GM19467 (cell line): ENCODE measurements at regions not wholly inside any gene's neighbourhood (a gene's known extent, or its start where the extent isn't known, plus 50 kb on each side); places are given as distances from the start of the nearest gene placed in this dataset.

Experiments
- ATAC-seq: cut with Tn5 transposase; IDR thresholded peaks from one replicate; pipeline ENCODE4 v1.9.1; 2021; ENCODE audit warnings: mild to moderate bottlenecking, moderate library complexity; ENCODE audit not compliant: unreplicated experiment

- no peak for ATAC-seq
Measured at GRCh38 chr4:126087101-126087500, 772.3 kb downstream of the FAT4 start.

- ATAC-seq = no peak
Measured at GRCh38 chr4:126097155-126097799, 782.5 kb downstream of the FAT4 start.

GRCh38 chr4:126106658-126107057 is 791.9 kb downstream of the FAT4 start:
- ATAC-seq = no peak

- no peak for ATAC-seq
Measured at GRCh38 chr4:126109836-126110235, 795.1 kb downstream of the FAT4 start.

GRCh38 chr4:126113058-126113457 is 798.3 kb downstream of the FAT4 start:
- no peak for ATAC-seq

GRCh38 chr4:126123611-126124325 is 809.0 kb downstream of the FAT4 start:
- no peak for ATAC-seq

GRCh38 chr4:126124818-126125217 is 810.1 kb downstream of the FAT4 start:
- no peak for ATAC-seq

- ATAC-seq = no peak
Measured at GRCh38 chr4:126130215-126130614, 815.5 kb downstream of the FAT4 start.

- ATAC-seq = no peak
Measured at GRCh38 chr4:126136922-126137781, 822.4 kb downstream of the FAT4 start.

- ATAC-seq = no peak
Measured at GRCh38 chr4:126137782-126138170, 823.0 kb downstream of the FAT4 start.

GRCh38 chr4:126144543-126145237 is 829.9 kb downstream of the FAT4 start:
- no peak for ATAC-seq

- ATAC-seq = no peak
Measured at GRCh38 chr4:126168484-126168883, 853.7 kb downstream of the FAT4 start.

GRCh38 chr4:126172126-126172525 is 857.4 kb downstream of the FAT4 start:
- no peak for ATAC-seq

GRCh38 chr4:126174627-126175026 is 859.9 kb downstream of the FAT4 start:
- no peak for ATAC-seq

- ATAC-seq = no peak
Measured at GRCh38 chr4:126180642-126181041, 865.9 kb downstream of the FAT4 start.

GRCh38 chr4:126182336-126182735 is 867.6 kb downstream of the FAT4 start:
- ATAC-seq = no peak

- ATAC-seq = no peak
Measured at GRCh38 chr4:126182786-126183185, 868.0 kb downstream of the FAT4 start.

- ATAC-seq = no peak
Measured at GRCh38 chr4:126183206-126183605, 868.5 kb downstream of the FAT4 start.

- no peak for ATAC-seq
Measured at GRCh38 chr4:126191536-126191935, 876.8 kb downstream of the FAT4 start.

- ATAC-seq = no peak
Measured at GRCh38 chr4:126192506-126192905, 877.8 kb downstream of the FAT4 start.
